Ovary (tissue), 3 donors: ENCODE measurements at regions not wholly inside any gene's neighbourhood (a gene's known extent, or its start where the extent isn't known, plus 50 kb on each side); places are given as distances from the start of the nearest gene placed in this dataset.

Experiments
- POLR2A ChIP-seq: fragments of 450-650 bp; IDR thresholded peaks from one replicate; pipeline ENCODE4 v1.6.1; 2017; ENCODE audit warnings: antibody characterized with exemption, mild to moderate bottlenecking, moderate library complexity
- TF ChIP-seq, protein P1 (sequence below), 3 donors: fragments of 450-650 bp in 2 of 3; fragments of 200-600 bp in 1 of 3; IDR thresholded peaks; one replicate each; pipeline versions ENCODE4 v1.5.1 to v1.8.0; 2016 to 2022; ENCODE audit warnings: antibody characterized with exemption in 3 of 3, mild to moderate bottlenecking in 1 of 3
- donor health status: DM: no; HTN: no; CAD: no.

DNA sequence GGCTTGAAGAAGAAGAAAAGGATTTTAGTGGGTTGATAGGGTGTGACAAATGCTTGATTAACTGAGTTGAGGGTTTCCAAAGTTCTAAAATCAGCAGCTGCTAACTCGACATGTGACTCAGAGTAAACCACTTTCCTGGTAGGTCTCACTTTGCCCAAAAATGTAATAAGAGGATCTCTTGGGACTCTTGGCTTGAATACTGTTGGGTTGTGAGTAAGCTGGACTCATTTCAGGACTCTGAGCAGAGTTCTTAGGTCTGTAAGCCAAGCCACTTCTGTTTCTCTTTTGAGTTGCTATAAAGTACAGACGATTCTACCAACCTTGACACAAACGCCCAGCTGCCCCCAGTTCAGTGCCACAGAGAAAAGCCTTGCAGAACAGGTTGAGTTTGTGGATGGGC, 241.1 kb downstream of the ZNF621 start:
- TF ChIP-seq, protein P1, sequence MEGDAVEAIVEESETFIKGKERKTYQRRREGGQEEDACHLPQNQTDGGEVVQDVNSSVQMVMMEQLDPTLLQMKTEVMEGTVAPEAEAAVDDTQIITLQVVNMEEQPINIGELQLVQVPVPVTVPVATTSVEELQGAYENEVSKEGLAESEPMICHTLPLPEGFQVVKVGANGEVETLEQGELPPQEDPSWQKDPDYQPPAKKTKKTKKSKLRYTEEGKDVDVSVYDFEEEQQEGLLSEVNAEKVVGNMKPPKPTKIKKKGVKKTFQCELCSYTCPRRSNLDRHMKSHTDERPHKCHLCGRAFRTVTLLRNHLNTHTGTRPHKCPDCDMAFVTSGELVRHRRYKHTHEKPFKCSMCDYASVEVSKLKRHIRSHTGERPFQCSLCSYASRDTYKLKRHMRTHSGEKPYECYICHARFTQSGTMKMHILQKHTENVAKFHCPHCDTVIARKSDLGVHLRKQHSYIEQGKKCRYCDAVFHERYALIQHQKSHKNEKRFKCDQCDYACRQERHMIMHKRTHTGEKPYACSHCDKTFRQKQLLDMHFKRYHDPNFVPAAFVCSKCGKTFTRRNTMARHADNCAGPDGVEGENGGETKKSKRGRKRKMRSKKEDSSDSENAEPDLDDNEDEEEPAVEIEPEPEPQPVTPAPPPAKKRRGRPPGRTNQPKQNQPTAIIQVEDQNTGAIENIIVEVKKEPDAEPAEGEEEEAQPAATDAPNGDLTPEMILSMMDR (IDR thresholded peaks at IDR 0.05) = no peak
- no peak for TF ChIP-seq POLR2A
